ENCODE measurements at regions not wholly inside any gene's neighbourhood (a gene's known extent, or its start where the extent isn't known, plus 50 kb on each side); places are given as distances from the start of the nearest gene placed in this dataset.

DNA sequence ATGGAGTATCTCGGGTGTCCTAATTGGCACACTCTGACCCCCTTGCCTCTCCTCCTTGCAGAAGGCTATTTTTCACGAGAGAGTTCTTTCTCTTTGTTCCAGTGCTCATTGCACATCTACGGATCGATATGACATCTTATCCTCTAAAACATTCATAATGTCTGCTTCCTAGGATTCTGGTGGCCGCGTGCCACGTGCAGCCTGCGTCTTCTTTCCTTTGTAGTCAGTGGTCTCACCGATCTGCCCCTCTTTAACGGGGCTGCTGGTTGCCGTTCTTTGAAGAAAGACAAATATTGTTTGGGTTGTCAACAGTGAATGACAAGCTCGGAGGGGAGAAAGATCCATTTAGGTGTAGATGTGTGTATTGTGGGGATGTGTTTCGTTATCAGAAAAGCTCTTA lies 252.4 kb upstream of the WWC1 start:
- H3K4me3 ChIP-seq = no peak overlapping the region
- ATAC-seq = no peak
- H3K9me3 ChIP-seq = no peaks in the 10 kb centered on the region
- TF ChIP-seq, protein P1, sequence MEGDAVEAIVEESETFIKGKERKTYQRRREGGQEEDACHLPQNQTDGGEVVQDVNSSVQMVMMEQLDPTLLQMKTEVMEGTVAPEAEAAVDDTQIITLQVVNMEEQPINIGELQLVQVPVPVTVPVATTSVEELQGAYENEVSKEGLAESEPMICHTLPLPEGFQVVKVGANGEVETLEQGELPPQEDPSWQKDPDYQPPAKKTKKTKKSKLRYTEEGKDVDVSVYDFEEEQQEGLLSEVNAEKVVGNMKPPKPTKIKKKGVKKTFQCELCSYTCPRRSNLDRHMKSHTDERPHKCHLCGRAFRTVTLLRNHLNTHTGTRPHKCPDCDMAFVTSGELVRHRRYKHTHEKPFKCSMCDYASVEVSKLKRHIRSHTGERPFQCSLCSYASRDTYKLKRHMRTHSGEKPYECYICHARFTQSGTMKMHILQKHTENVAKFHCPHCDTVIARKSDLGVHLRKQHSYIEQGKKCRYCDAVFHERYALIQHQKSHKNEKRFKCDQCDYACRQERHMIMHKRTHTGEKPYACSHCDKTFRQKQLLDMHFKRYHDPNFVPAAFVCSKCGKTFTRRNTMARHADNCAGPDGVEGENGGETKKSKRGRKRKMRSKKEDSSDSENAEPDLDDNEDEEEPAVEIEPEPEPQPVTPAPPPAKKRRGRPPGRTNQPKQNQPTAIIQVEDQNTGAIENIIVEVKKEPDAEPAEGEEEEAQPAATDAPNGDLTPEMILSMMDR (IDR thresholded peaks at IDR 0.05) = no peak
- TF ChIP-seq POLR2A (IDR thresholded peaks at IDR 0.05) = no peak
- H3K27me3 ChIP-seq = no peaks in the 10 kb centered on the region
- intact Hi-C loops (cut with DNase I) = no loop called here
- 75% methylated on average over 11 of the region's 13 CpGs for WGBS (ENCODE audit: insufficient coverage, low coverage, low lambda C conversion rate, missing lambda C conversion rate)
- H3K36me3 ChIP-seq = no peaks in the 10 kb centered on the region
- no peak for DNase-seq
- H3K4me1 ChIP-seq = no peaks in the 10 kb centered on the region
- H3K27ac ChIP-seq = no peak overlapping the region

DNA sequence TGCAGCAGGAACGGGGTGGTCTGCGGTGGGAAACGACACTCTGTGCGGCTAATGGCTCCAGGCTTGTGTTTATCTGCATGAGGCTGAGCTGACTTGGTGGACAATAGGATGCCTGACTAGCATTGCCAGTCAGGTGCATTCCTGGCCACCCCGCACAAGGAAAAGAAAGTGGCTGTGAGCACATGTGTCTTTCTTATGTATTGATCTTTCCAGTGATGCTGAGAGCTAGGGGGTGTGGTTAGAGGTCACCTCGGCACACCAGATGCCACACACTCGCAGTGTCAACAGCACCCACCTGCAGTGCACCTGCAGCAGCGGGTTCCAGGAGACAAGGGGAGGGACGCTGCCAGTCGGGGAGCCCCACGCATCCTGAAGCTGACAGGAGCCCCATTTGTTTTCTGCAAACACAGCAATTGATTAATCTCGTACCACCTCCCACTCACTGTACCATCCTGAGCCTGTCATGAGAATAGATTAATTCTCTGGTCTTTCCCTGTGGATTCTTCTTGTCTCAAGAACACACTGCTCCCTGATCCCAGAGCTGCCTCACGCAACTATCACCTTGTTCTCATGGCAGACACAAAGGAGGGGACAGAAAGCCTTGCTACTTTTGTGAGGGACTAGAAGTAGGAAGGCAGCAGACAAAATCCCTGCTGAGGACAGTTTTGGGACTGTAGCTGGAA lies 251.7 kb upstream of the WWC1 start:
- intact Hi-C loops (cut with DNase I) = loop anchor here (10.0 kb wide), 2 partner anchors 315 to 325 kb away; no protein-coding TSS in a partner anchor
- WGBS (ENCODE audit: insufficient coverage, low coverage, low lambda C conversion rate, missing lambda C conversion rate) = 46% methylated on average over 3 of the region's 13 CpGs

DNA sequence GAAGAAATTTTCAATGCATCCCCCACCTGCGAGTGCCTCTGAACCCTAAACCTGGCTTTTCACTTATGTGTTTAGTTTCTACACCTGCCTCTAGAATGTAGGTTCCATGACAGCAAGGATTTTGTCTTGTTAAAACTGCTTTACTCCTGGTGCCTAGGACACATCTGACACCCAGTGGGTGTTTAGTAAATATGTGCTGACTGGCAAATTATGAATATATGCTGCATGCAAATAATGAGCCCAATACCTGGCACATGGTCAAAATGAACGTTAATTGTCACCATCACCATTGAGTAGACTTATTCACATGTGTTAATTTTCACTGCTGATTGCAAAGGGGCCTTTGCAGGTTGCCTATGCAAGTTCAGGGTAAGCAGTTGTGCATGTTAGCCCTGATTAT lies 249.9 kb upstream of the WWC1 start:
- TF ChIP-seq, protein P1 (IDR thresholded peaks at IDR 0.05) = no peak
- no peak for TF ChIP-seq POLR2A (IDR thresholded peaks at IDR 0.05)
- WGBS (ENCODE audit: insufficient coverage, low coverage, low lambda C conversion rate, missing lambda C conversion rate) = 52% methylated on average over 2 of the region's 2 CpGs
- Histone ChIP-seq H3K27me3 (no peaks in the 10 kb centered on the region), H3K4me1 (no peaks in the 10 kb centered on the region), H3K4me3 (no peak overlapping the region), H3K9me3 (no peaks in the 10 kb centered on the region), H3K27ac (no peak overlapping the region), H3K36me3 (no peaks in the 10 kb centered on the region)
- ATAC-seq (no peak), DNase-seq (no peak)
- intact Hi-C loops (cut with DNase I) = loop anchor here (10.0 kb wide), 2 partner anchors 317 to 327 kb away; no protein-coding TSS in a partner anchor

More for the DNA sequence above, 251.7 kb upstream of the WWC1 start:
- TF ChIP-seq POLR2A (IDR thresholded peaks at IDR 0.05) = no peak
- TF ChIP-seq, protein P1 (IDR thresholded peaks at IDR 0.05) = no peak
- H3K27ac ChIP-seq = no peak overlapping the region
- H3K27me3 ChIP-seq = no peaks in the 10 kb centered on the region
- H3K4me1 ChIP-seq = no peaks in the 10 kb centered on the region
- no peak overlapping the region for H3K4me3 ChIP-seq
- peak in 1 of 4 donors; percentile 23 for ATAC-seq
- no peak for DNase-seq
- no peaks in the 10 kb centered on the region for H3K9me3 ChIP-seq
- no peaks in the 10 kb centered on the region for H3K36me3 ChIP-seq

DNA sequence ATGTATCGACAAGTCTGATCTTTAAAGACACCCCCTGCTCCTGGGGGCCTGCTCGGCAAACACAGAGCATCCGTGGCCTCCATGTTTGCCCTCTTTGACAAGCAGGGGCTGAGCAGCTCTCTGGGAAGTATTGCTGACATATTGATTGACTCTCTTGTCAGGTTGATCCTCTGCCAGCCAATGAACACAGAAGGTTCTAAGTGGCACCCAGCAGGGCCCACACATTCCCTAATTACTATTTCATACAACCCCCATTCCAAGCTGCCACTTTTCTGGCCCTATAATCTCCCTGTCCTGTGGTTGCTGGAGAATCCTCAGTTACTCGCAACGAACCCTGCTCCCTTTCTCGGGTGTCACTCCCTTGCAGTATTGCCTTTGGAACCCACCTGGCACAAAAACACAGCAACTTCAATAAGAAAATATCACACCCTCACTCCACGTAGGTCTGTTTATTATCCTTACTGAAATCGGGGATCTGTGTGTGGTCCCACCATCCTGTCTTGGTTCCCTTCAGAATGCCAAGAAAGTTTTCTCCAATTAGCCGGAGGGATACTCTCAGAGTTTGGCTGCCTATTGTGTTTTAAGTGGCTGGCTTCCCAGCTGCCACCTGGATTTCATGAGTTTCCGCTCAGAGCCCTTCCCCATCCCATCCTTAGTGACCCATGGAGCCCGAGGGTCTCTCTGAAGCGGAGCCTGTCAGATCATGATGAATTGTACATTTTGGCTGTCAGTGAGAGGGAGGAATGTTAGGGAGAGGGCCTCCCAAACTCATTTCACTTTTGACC lies 249.0 kb upstream of the WWC1 start:
- Histone ChIP-seq H3K27me3 (no peaks in the 10 kb centered on the region), H3K36me3 (no peaks in the 10 kb centered on the region), H3K4me3 (no peak overlapping the region), H3K9me3 (no peaks in the 10 kb centered on the region), H3K27ac (no peak overlapping the region), H3K4me1 (no peaks in the 10 kb centered on the region)
- DNase-seq (no peak), ATAC-seq (no peak)
- TF ChIP-seq, protein P1 (IDR thresholded peaks at IDR 0.05) = no peak
- TF ChIP-seq POLR2A (IDR thresholded peaks at IDR 0.05) = no peak
- WGBS (ENCODE audit: insufficient coverage, low coverage, low lambda C conversion rate, missing lambda C conversion rate) = 82% methylated on average over 7 of the region's 12 CpGs
- intact Hi-C loops (cut with DNase I) = loop anchor here (10.0 kb wide), 2 partner anchors 318 to 328 kb away; no protein-coding TSS in a partner anchor
